Peyer's patch (tissue), 4 donors: ENCODE measurements at regions not wholly inside any gene's neighbourhood (a gene's known extent, or its start where the extent isn't known, plus 50 kb on each side); places are given as distances from the start of the nearest gene placed in this dataset.

ENCODE experiments used
- CTCF ChIP-seq, 6 experiments: fragments of 450-650 bp in 4 of 6; fragments of 200-600 bp in 2 of 6; sonication (generic) in 1 of 6; IDR thresholded peaks; one replicate each; pipeline ENCODE4 v1.5.1; 2017 to 2019; ENCODE audit warnings: antibody characterized with exemption in 6 of 6, mild to moderate bottlenecking in 3 of 6, moderate library complexity in 1 of 6
- POLR2A ChIP-seq, 2 donors: fragments of 450-650 bp; IDR thresholded peaks; one replicate each; pipeline ENCODE4 v1.5.1; 2017; ENCODE audit warnings: antibody characterized with exemption in 2 of 2, mild to moderate bottlenecking in 2 of 2, moderate library complexity in 2 of 2

DNA sequence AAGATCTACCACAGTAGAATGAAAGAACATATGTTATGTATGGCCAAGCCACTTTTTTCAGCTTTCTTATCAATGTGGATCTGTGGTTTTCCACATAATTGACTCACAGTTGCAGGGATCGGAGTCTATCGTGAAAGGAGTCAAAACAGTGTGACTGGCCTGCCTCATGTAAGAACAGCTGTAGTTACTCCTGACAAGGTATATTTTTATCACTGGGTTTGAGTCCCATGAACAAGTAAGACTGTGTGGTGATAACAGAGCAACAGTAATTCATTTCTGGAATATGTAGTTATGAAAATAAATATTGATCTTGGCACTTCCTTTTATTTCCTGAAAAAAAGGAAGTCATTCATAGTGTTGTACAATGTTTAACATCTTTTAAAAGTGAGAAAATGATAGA, 416.6 kb downstream of the KLF12 start:
- TF ChIP-seq CTCF (IDR thresholded peaks at IDR 0.05), result no peak
- TF ChIP-seq POLR2A (IDR thresholded peaks at IDR 0.05), result no peak
